Tibial nerve (tissue), 4 donors: ENCODE measurements at regions not wholly inside any gene's neighbourhood (a gene's known extent, or its start where the extent isn't known, plus 50 kb on each side); places are given as distances from the start of the nearest gene placed in this dataset.

Source experiments
- DNase-seq, 2 donors: peaks; one replicate each; pipeline ENCODE4 v3.0.0-alpha.2; 2019; ENCODE audit warnings: low spot score in 2 of 2
- H3K27ac ChIP-seq, 4 donors: fragments of 200-600 bp; sonication (generic) in 3 of 4; one replicate each; pipeline ENCODE4 v1.5.1; 2017 to 2019; ENCODE audit warnings: mild to moderate bottlenecking in 1 of 4
- H3K27me3 ChIP-seq, 2 donors: fragments of 200-600 bp; sonication (generic) in 1 of 2; one replicate each; pipeline versions ENCODE4 v1.5.1 to v1.6.0; 2017 to 2019
- H3K36me3 ChIP-seq, 3 donors: fragments of 200-600 bp; sonication (generic); one replicate each; pipeline ENCODE4 v1.5.1; 2018 to 2019
- H3K4me1 ChIP-seq, 4 donors: fragments of 200-600 bp; sonication (generic) in 3 of 4; one replicate each; pipeline ENCODE4 v1.5.1; 2017 to 2019
- H3K4me3 ChIP-seq, 4 donors: fragments of 200-600 bp; sonication (generic) in 3 of 4; one replicate each; pipeline ENCODE4 v1.5.1; 2017 to 2019; ENCODE audit warnings: mild to moderate bottlenecking in 1 of 4, moderate library complexity in 1 of 4
- H3K9me3 ChIP-seq, 4 donors: fragments of 200-600 bp; sonication (generic) in 3 of 4; one replicate each; pipeline ENCODE4 v1.5.1; 2017 to 2019
- EP300 ChIP-seq, 2 donors: sonication (generic); formaldehyde crosslinking; IDR thresholded peaks; one replicate each; pipeline ENCODE4 v1.6.1; 2017; ENCODE audit warnings: antibody characterized with exemption in 2 of 2, mild to moderate bottlenecking in 1 of 2
- POLR2A ChIP-seq, 2 donors: fragments of 450-650 bp; IDR thresholded peaks; one replicate each; pipeline ENCODE4 v1.6.1; 2017; ENCODE audit warnings: antibody characterized with exemption in 2 of 2, mild to moderate bottlenecking in 2 of 2, moderate library complexity in 2 of 2
- WGBS, 2 donors: methylation state at CpG; one replicate each; pipeline ENCODE4 v1.1.5; 2018; 5-methylcytosine and 5-hydroxymethylcytosine counted together
- TF ChIP-seq, protein P1 (sequence below), 5 experiments: fragments of 200-600 bp in 3 of 5; fragments of 450-650 bp in 2 of 5; sonication (generic) in 3 of 5; IDR thresholded peaks; one replicate each; pipeline ENCODE4 v1.5.1; 2016 to 2019; ENCODE audit warnings: antibody characterized with exemption in 5 of 5, mild to moderate bottlenecking in 3 of 5, moderate library complexity in 2 of 5

DNA sequence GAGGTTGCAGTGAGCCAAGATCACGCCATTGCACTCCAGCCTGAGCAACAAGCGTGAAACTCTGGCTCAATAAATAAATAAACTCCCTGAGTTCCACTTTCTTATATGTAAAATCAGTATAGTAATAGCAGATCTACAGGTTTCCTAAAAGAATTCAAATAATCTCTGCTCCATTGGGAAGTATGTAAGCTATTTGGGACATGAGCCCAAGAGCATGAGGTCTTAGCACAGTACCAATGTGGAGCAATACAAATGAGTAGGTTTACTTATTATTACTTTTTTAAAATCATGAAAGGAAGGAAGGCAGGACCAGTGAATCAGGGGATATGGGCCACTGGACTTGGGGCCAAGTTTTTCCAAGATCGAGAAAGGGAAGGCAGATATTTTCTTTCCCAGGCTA is 216.9 kb upstream of the DIO2 start:
- DNase-seq = no peak
- Histone ChIP-seq H3K36me3 (no peaks in the 10 kb centered on the region), H3K4me1 (peaks cover 0 to 4% (median 0%) of the 10 kb centered on the region in 4 donors), H3K27me3 (no peaks in the 10 kb centered on the region), H3K4me3 (no peak overlapping the region), H3K27ac (no peak overlapping the region), H3K9me3 (no peaks in the 10 kb centered on the region)
- WGBS, 2 donors = 78 to 85% methylated on average over 3 of the region's 3 CpGs
- TF ChIP-seq, protein P1, sequence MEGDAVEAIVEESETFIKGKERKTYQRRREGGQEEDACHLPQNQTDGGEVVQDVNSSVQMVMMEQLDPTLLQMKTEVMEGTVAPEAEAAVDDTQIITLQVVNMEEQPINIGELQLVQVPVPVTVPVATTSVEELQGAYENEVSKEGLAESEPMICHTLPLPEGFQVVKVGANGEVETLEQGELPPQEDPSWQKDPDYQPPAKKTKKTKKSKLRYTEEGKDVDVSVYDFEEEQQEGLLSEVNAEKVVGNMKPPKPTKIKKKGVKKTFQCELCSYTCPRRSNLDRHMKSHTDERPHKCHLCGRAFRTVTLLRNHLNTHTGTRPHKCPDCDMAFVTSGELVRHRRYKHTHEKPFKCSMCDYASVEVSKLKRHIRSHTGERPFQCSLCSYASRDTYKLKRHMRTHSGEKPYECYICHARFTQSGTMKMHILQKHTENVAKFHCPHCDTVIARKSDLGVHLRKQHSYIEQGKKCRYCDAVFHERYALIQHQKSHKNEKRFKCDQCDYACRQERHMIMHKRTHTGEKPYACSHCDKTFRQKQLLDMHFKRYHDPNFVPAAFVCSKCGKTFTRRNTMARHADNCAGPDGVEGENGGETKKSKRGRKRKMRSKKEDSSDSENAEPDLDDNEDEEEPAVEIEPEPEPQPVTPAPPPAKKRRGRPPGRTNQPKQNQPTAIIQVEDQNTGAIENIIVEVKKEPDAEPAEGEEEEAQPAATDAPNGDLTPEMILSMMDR (IDR thresholded peaks at IDR 0.05) = no peak
- TF ChIP-seq POLR2A (IDR thresholded peaks at IDR 0.05) (no peak), EP300 (IDR thresholded peaks at IDR 0.05) (no peak)

DNA sequence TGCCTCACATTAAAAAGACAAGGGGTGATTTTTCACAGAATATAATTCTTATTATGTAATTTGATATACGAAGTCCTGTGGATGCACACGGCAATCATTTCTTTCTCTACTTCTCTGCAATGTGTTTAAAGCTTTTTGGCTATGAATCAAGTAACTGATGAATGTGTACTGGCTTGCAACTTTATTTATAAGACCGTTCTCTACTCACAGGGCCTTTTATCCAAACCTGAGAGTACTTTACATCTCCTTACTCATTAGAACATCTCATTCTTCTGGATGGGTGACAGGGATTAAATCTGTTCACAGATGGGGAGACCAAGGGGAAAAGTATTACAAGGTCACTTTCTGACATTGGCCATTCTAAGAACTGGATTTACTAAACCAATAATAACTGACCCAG is 215.8 kb upstream of the DIO2 start:
- Histone ChIP-seq H3K4me1 (peaks cover 0 to 4% (median 0%) of the 10 kb centered on the region in 4 donors), H3K27ac (no peak overlapping the region), H3K4me3 (no peak overlapping the region), H3K36me3 (no peaks in the 10 kb centered on the region), H3K9me3 (no peaks in the 10 kb centered on the region), H3K27me3 (no peaks in the 10 kb centered on the region)
- DNase-seq = no peak
- 43 to 49% methylated on average over 3 of the region's 3 CpGs for WGBS, 2 donors
- no peak for TF ChIP-seq POLR2A (IDR thresholded peaks at IDR 0.05)
- TF ChIP-seq, protein P1 (IDR thresholded peaks at IDR 0.05) = no peak
- no peak for TF ChIP-seq EP300 (IDR thresholded peaks at IDR 0.05)

DNA sequence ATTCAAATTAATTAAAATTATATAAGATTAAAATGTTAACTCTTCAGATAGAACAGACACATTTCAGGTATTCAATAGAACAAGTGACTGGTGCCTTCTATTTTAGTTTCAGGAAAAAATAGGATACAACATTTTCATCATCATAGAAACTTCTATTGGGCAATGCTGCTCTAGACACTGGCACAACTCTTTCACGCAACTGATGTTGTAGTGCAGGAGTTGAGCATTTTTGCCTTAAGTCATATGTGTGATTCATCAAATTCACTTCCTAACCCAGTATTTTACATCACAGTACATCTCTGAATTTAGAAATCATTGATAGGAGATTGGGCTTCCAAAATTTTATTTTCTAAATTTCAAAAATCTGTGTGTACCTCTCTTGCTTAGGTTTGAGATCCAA is 215.4 kb upstream of the DIO2 start:
- Histone ChIP-seq H3K9me3 (no peaks in the 10 kb centered on the region), H3K4me3 (no peak overlapping the region), H3K4me1 (peaks cover 0 to 4% (median 0%) of the 10 kb centered on the region in 4 donors), H3K27me3 (no peaks in the 10 kb centered on the region), H3K36me3 (no peaks in the 10 kb centered on the region), H3K27ac (no peak overlapping the region)
- 93 to 97% methylated on average over 1 of the region's 1 CpG for WGBS, 2 donors
- DNase-seq = no peak
- TF ChIP-seq, protein P1 (IDR thresholded peaks at IDR 0.05) = no peak
- TF ChIP-seq EP300 (IDR thresholded peaks at IDR 0.05) (no peak), POLR2A (IDR thresholded peaks at IDR 0.05) (no peak)

DNA sequence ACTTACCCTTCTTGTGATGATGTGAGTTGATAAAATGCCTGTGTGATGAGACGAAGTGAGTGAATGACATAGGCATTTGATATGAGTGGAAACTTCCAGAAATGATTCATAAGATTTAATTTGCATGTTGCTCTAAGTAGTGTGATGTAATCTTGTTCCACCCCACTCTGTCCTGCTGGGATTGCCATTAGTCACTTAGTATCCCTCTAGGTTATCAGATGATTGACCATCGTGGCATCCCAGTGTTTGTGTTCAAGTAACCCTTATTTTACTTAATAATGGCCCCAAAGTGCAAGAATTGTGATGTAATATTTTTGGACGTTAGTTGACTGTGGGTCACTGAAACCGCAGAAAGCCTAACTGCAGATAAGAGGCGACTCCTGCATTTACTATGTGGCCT is 214.4 kb upstream of the DIO2 start:
- TF ChIP-seq POLR2A (IDR thresholded peaks at IDR 0.05) (no peak), EP300 (IDR thresholded peaks at IDR 0.05) (no peak)
- TF ChIP-seq, protein P1 (IDR thresholded peaks at IDR 0.05) = no peak
- 66 to 69% methylated on average over 5 of the region's 5 CpGs for WGBS, 2 donors
- no peaks in the 10 kb centered on the region for H3K36me3 ChIP-seq
- no peak for DNase-seq
- no peak overlapping the region for H3K4me3 ChIP-seq
- H3K9me3 ChIP-seq = no peaks in the 10 kb centered on the region
- H3K4me1 ChIP-seq = peaks cover 0 to 4% (median 0%) of the 10 kb centered on the region in 4 donors
- H3K27me3 ChIP-seq = no peaks in the 10 kb centered on the region
- no peak overlapping the region for H3K27ac ChIP-seq

DNA sequence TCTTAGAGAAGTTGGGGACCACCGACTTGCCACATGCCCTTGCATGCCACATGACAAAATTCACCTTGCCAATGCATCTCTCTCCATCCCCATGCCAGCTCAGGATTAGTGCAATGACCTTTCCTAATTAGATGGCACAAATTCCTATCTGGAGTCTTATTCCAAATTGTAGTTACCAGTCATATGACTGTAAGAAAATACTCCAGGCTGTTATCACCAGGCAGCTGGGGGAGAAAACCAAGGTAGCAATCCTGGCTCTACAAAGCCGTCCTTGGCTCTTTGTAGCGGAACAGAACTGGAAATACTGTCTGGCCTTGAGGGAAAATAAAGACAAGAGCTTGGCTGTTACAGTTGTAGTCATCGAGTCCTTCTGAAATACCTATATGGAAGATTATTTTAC is 208.5 kb upstream of the DIO2 start:
- Histone ChIP-seq H3K4me1 (no peaks in the 10 kb centered on the region), H3K27ac (no peak overlapping the region), H3K9me3 (no peaks in the 10 kb centered on the region), H3K27me3 (no peaks in the 10 kb centered on the region), H3K4me3 (no peak overlapping the region), H3K36me3 (no peaks in the 10 kb centered on the region)
- DNase-seq = no peak
- TF ChIP-seq POLR2A (IDR thresholded peaks at IDR 0.05) (no peak), EP300 (IDR thresholded peaks at IDR 0.05) (no peak)
- TF ChIP-seq, protein P1 (IDR thresholded peaks at IDR 0.05) = no peak
- WGBS, 2 donors = 85 to 91% methylated on average over 4 of the region's 4 CpGs
